PC-3 (cell line): ENCODE measurements at regions not wholly inside any gene's neighbourhood (a gene's known extent, or its start where the extent isn't known, plus 50 kb on each side); places are given as distances from the start of the nearest gene placed in this dataset.

Source experiments
- ATAC-seq: fragments of 200-7000 bp; cut with Tn5 transposase; 2 replicates; pipeline ENCODE4 v1.9.1; 2020; ENCODE audit warnings: mild to moderate bottlenecking, moderate library complexity
- BruUV-seq: library from RNA; stranded (reverse); fragments of 400-500 nt; replicated peaks from 2 replicates; lab custom pipeline; 2021; lab: Mats Ljungman, UMichigan
- CTCF ChIA-PET: fragments of 300-600 bp; sonication (Branson Sonifier 250); formaldehyde crosslinking; loops from one replicate; lab custom pipeline; 2022; ENCODE audit warnings: antibody characterized with exemption; lab: Charles Lee
- POLR2A ChIA-PET: fragments of 300-600 bp; sonication (Branson Sonifier 250); formaldehyde crosslinking; loops from one replicate; lab custom pipeline; 2022; ENCODE audit warnings: antibody characterized with exemption; ENCODE audit not compliant: unreplicated experiment; lab: Charles Lee
- DNase-seq: peaks from one replicate; pipeline ENCODE4 v3.0.0-alpha.2; 2015
- H2AFZ ChIP-seq: fragments of 300-600 bp; sonication (generic); 2 replicates; pipeline ENCODE4 v1.6.0; 2016; ENCODE audit warnings: antibody characterized with exemption, low read length
- H3F3A ChIP-seq: fragments of 300-600 bp; sonication (generic); one replicate; pipeline ENCODE4 v1.6.0; 2017; ENCODE audit warnings: antibody characterized with exemption, low read length, control low read depth, mild to moderate bottlenecking; ENCODE audit not compliant: unreplicated experiment
- H3K27ac ChIP-seq: fragments of 300-600 bp; sonication (generic); 2 replicates; pipeline ENCODE4 v1.5.1; 2016; ENCODE audit warnings: mild to moderate bottlenecking, low read length
- H3K27me3 ChIP-seq: fragments of 300-600 bp; sonication (generic); 2 replicates; pipeline ENCODE4 v1.6.1; 2016; ENCODE audit warnings: low read length, mixed read lengths
- H3K36me3 ChIP-seq: fragments of 300-600 bp; sonication (generic); 2 replicates; pipeline ENCODE4 v1.6.1; 2016; ENCODE audit warnings: low read depth, mixed run types, low read length, mixed read lengths
- H3K4me1 ChIP-seq: fragments of 300-600 bp; sonication (generic); 2 replicates; pipeline ENCODE4 v1.5.1; 2016; ENCODE audit warnings: low read length; ENCODE audit not compliant: insufficient read depth
- H3K4me2 ChIP-seq: fragments of 300-600 bp; sonication (generic); 2 replicates; pipeline ENCODE4 v1.6.0; 2016; ENCODE audit warnings: low read length
- H3K4me3 ChIP-seq: fragments of 300-600 bp; sonication (generic); 2 replicates; pipeline ENCODE4 v1.5.1; 2016; ENCODE audit warnings: mild to moderate bottlenecking, low read length, mixed read lengths
- H3K79me2 ChIP-seq: fragments of 300-600 bp; sonication (generic); 2 replicates; pipeline ENCODE4 v1.6.1; 2017; ENCODE audit warnings: low read length, mixed read lengths
- H3K9ac ChIP-seq: fragments of 300-600 bp; sonication (generic); 2 replicates; pipeline ENCODE4 v1.6.0; 2016; ENCODE audit warnings: mild to moderate bottlenecking, low read length
- H3K9me2 ChIP-seq: fragments of 300-600 bp; sonication (generic); replicated peaks from 2 replicates; pipeline ENCODE4 v1.6.1; 2016; ENCODE audit warnings: mixed run types, low read length, mixed read lengths
- H3K9me3 ChIP-seq: fragments of 300-600 bp; sonication (generic); 2 replicates; pipeline ENCODE4 v1.6.1; 2016; ENCODE audit warnings: low read length, mixed read lengths
- H4K20me1 ChIP-seq: fragments of 300-600 bp; sonication (generic); 2 replicates; pipeline ENCODE4 v1.6.1; 2016; ENCODE audit warnings: low read length, mixed read lengths
- EZH2 ChIP-seq: fragments of 300-600 bp; sonication (generic); IDR thresholded peaks from one replicate; pipeline ENCODE4 v1.6.1; 2017; ENCODE audit warnings: antibody characterized with exemption, mild to moderate bottlenecking, low read length; ENCODE audit not compliant: unreplicated experiment
- EZH2phosphoT487 ChIP-seq: fragments of 300-600 bp; sonication (generic); IDR thresholded peaks from 2 replicates; pipeline ENCODE4 v1.6.1; 2018; ENCODE audit warnings: mild to moderate bottlenecking, antibody characterized with exemption, low read length, borderline replicate concordance
- intact Hi-C: fragments of 100-400 bp; cut with micrococcal nuclease; formaldehyde crosslinking; loops from 2 replicates; pipeline ENCODE4 v1.9.0; 2023
- TF ChIP-seq, protein P1 (sequence below): fragments of 300-600 bp; sonication (generic); conservative IDR thresholded peaks from 2 replicates; pipeline ENCODE4 v1.5.1; 2017; ENCODE audit warnings: antibody characterized with exemption, low read depth, mild to moderate bottlenecking, low read length

DNA sequence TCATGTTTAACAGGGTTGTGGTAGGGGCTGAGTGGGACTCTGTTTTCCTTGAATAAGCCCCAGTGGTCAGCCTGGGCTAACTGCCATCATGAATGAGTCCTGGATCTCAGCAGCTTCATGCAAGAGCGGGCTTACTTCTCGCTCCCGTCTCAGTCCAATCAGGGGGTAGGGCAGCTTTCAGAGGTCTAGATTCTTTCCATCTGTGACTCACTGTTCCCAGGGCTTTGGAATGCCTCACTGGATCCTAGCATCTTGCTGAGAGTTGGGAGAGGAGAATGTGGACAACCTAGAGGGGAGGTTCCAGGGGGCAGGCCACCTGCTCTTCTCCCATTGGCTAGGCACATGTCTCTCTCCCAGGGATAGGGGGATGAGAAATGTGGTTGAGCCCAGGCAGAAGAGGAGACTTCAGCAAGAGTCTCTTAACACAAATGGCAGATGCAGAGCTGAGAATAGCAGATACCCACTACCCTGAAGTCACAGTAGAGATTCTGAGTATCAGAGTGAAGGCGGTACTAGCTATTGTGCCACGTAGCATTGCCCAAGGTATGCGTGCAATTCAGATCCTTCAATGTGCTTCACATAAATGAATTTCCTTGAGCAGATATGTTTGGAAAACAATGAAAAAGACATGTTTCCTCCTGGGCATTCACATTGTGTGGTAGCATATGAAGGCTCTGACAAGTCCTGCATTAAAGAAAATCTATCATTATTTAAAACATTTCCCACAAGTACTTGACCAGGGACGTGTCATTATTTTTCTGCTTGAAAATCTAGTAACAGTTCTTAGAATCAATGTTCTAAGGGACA lies 257.7 kb upstream of the PROK2 start:
- ATAC-seq = no peak
- no peak for DNase-seq
- H3K9me3 ChIP-seq = no peaks in the 10 kb centered on the region

DNA sequence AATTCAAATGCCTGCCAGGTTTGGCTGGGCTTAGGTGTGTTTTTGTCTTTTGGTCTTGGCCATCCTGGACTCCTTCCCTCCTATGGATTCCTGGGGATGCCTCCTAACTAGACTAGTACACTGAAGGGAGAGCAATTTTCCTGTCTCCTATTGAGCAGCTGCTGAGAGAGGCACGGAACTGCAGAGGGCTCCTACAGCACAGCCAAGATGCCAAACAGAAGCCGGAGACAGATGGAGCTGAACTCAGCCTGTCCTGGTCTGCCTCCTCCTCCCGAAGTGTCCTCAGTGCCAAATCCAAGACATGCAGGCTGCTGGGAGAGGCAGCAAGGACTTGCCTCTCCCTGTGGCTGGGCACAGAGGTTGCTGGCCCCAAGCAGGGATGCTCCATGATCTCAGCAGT lies 256.6 kb upstream of the PROK2 start:
- ChIA-PET CTCF (no interaction called here), POLR2A (no interaction called here)
- H3F3A ChIP-seq = no peaks in the 10 kb centered on the region
- H3K36me3 ChIP-seq = no peaks in the 10 kb centered on the region
- H3K9ac ChIP-seq = no peak overlapping the region
- intact Hi-C loops = no loop called here
- no peaks in the 10 kb centered on the region for H3K4me1 ChIP-seq
- H3K4me3 ChIP-seq = no peak overlapping the region
- H3K79me2 ChIP-seq = no peaks in the 10 kb centered on the region
- ATAC-seq (no peak), DNase-seq (no peak)
- BruUV-seq = no TSS peak
- no peaks in the 10 kb centered on the region for H3K9me3 ChIP-seq
- no peaks in the 10 kb centered on the region for H3K9me2 ChIP-seq
- H2AFZ ChIP-seq = no peak overlapping the region
- H3K27me3 ChIP-seq = peaks cover 18% of the 10 kb centered on the region; the same call in 1 of the 2 replicates
- H3K4me2 ChIP-seq = no peak overlapping the region
- H3K27ac ChIP-seq = no peak overlapping the region
- H4K20me1 ChIP-seq = no peaks in the 10 kb centered on the region
- TF ChIP-seq, protein P1, sequence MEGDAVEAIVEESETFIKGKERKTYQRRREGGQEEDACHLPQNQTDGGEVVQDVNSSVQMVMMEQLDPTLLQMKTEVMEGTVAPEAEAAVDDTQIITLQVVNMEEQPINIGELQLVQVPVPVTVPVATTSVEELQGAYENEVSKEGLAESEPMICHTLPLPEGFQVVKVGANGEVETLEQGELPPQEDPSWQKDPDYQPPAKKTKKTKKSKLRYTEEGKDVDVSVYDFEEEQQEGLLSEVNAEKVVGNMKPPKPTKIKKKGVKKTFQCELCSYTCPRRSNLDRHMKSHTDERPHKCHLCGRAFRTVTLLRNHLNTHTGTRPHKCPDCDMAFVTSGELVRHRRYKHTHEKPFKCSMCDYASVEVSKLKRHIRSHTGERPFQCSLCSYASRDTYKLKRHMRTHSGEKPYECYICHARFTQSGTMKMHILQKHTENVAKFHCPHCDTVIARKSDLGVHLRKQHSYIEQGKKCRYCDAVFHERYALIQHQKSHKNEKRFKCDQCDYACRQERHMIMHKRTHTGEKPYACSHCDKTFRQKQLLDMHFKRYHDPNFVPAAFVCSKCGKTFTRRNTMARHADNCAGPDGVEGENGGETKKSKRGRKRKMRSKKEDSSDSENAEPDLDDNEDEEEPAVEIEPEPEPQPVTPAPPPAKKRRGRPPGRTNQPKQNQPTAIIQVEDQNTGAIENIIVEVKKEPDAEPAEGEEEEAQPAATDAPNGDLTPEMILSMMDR = no peak

More for the DNA sequence above, 257.7 kb upstream of the PROK2 start:
- Histone ChIP-seq H2AFZ (no peak overlapping the region), H3F3A (no peaks in the 10 kb centered on the region), H3K9me2 (no peaks in the 10 kb centered on the region), H3K79me2 (no peaks in the 10 kb centered on the region), H3K9ac (no peak overlapping the region), H3K4me3 (no peak overlapping the region), H3K27ac (no peak overlapping the region), H3K4me2 (no peak overlapping the region), H3K27me3 (peaks cover 18% of the 10 kb centered on the region; the same call in 1 of the 2 replicates), H3K4me1 (no peaks in the 10 kb centered on the region), H4K20me1 (no peaks in the 10 kb centered on the region), H3K36me3 (no peaks in the 10 kb centered on the region)
- TF ChIP-seq EZH2 (no peak), EZH2phosphoT487 (no peak)
- TF ChIP-seq, protein P1 = no peak
- ChIA-PET POLR2A (no interaction called here), CTCF (no interaction called here)
- BruUV-seq = no TSS peak
- intact Hi-C loops = no loop called here

DNA sequence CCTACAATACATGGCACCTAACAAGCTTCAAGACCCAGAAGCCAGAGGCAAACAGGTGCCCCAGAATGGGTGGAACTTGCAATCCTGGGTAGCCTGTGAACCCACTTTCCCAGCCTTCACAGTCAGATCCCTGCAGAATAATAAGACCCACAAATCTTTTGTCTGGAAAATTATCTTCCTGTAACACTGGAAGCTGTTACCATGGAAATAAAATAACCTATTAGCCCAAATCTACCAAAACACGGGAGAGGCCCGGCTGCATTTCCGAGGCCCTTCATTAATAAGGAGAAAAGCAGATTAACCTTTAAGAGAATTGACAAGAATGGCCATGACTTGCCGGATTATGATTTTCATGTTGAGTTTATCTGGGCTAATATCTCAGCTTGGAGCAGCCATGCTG lies 256.1 kb upstream of the PROK2 start:
- TF ChIP-seq EZH2phosphoT487 (no peak), EZH2 (no peak)
- TF ChIP-seq, protein P1 = no peak
- no peak for DNase-seq
- Histone ChIP-seq H3K4me1 (no peaks in the 10 kb centered on the region), H3K9me3 (no peaks in the 10 kb centered on the region), H3K4me2 (no peak overlapping the region), H4K20me1 (no peaks in the 10 kb centered on the region), H3K9ac (no peak overlapping the region), H3K36me3 (no peaks in the 10 kb centered on the region), H3K4me3 (no peak overlapping the region), H3K27me3 (peaks cover 18% of the 10 kb centered on the region; the same call in 1 of the 2 replicates), H2AFZ (no peak overlapping the region), H3K27ac (no peak overlapping the region), H3K79me2 (no peaks in the 10 kb centered on the region), H3F3A (no peaks in the 10 kb centered on the region), H3K9me2 (no peaks in the 10 kb centered on the region)
- BruUV-seq = no TSS peak
- POLR2A ChIA-PET = no interaction called here
- CTCF ChIA-PET = no interaction called here
- intact Hi-C loops = no loop called here
- no peak for ATAC-seq
